Ishikawa (cell line): ENCODE measurements at regions not wholly inside any gene's neighbourhood (a gene's known extent, or its start where the extent isn't known, plus 50 kb on each side); places are given as distances from the start of the nearest gene placed in this dataset.

ENCODE experiments used
- CEBPB ChIP-seq: IDR thresholded peaks from 2 replicates; pipeline ENCODE4 v1.6.1; 2012
- TAF1 ChIP-seq: IDR thresholded peaks from 2 replicates; pipeline ENCODE4 v1.6.1; 2012; ENCODE audit warnings: low read depth, mild to moderate bottlenecking
- TCF12 ChIP-seq: IDR thresholded peaks from 2 replicates; pipeline ENCODE4 v1.6.1; 2012; ENCODE audit warnings: low read depth
- TEAD4 ChIP-seq: IDR thresholded peaks from 2 replicates; pipeline ENCODE4 v1.6.1; 2012
- USF1 ChIP-seq: IDR thresholded peaks from 2 replicates; pipeline ENCODE4 v1.6.1; 2012
- TF ChIP-seq, protein P1 (sequence below): IDR thresholded peaks from 2 replicates; pipeline ENCODE4 v1.6.1; 2012; ENCODE audit warnings: low read depth, mild to moderate bottlenecking

- 0 out of 2 replicates have a peak, but pooled peaks have one; percentile 12 for TF ChIP-seq CEBPB
- no peak for TF ChIP-seq TCF12
- TF ChIP-seq TAF1 = no peak
- peak; percentile 32; the same call in 1 of the 2 replicates for TF ChIP-seq TEAD4
- TF ChIP-seq USF1 = no peak
- TF ChIP-seq, protein P1, sequence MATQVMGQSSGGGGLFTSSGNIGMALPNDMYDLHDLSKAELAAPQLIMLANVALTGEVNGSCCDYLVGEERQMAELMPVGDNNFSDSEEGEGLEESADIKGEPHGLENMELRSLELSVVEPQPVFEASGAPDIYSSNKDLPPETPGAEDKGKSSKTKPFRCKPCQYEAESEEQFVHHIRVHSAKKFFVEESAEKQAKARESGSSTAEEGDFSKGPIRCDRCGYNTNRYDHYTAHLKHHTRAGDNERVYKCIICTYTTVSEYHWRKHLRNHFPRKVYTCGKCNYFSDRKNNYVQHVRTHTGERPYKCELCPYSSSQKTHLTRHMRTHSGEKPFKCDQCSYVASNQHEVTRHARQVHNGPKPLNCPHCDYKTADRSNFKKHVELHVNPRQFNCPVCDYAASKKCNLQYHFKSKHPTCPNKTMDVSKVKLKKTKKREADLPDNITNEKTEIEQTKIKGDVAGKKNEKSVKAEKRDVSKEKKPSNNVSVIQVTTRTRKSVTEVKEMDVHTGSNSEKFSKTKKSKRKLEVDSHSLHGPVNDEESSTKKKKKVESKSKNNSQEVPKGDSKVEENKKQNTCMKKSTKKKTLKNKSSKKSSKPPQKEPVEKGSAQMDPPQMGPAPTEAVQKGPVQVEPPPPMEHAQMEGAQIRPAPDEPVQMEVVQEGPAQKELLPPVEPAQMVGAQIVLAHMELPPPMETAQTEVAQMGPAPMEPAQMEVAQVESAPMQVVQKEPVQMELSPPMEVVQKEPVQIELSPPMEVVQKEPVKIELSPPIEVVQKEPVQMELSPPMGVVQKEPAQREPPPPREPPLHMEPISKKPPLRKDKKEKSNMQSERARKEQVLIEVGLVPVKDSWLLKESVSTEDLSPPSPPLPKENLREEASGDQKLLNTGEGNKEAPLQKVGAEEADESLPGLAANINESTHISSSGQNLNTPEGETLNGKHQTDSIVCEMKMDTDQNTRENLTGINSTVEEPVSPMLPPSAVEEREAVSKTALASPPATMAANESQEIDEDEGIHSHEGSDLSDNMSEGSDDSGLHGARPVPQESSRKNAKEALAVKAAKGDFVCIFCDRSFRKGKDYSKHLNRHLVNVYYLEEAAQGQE = no peak
These were observed 100.0 kb upstream of the TRIM24 start for GRCh38 chr7:138359870-138360559.
